HFFc6 (cell line): ENCODE measurements at regions not wholly inside any gene's neighbourhood (a gene's known extent, or its start where the extent isn't known, plus 50 kb on each side); places are given as distances from the start of the nearest gene placed in this dataset.

Experiments used
- DNase-seq: peaks from one replicate; pipeline ENCODE4 v3.0.0-alpha.2; 2018
- H3K27ac Mint-ChIP-seq: 2 replicates; pipeline ENCODE4 v1.8.0; 2020; ENCODE audit warnings: mild to moderate bottlenecking, mixed read lengths
- H3K27me3 Mint-ChIP-seq: 2 replicates; pipeline ENCODE4 v1.8.0; 2021; ENCODE audit warnings: mild to moderate bottlenecking, moderate library complexity, mixed read lengths; ENCODE audit not compliant: insufficient read depth
- H3K36me3 Mint-ChIP-seq: 2 replicates; pipeline ENCODE4 v1.8.0; 2021; ENCODE audit warnings: low read depth, mixed read lengths
- H3K4me1 Mint-ChIP-seq: 2 replicates; pipeline ENCODE4 v1.8.0; 2020; ENCODE audit warnings: low read depth, mixed read lengths
- H3K4me3 Mint-ChIP-seq: 2 replicates; pipeline ENCODE4 v1.8.0; 2020; ENCODE audit warnings: mild to moderate bottlenecking, moderate library complexity, mixed read lengths
- H3K9me3 Mint-ChIP-seq: 2 replicates; pipeline ENCODE4 v1.8.0; 2020; ENCODE audit warnings: mild to moderate bottlenecking, mixed read lengths
- CTCF ChIP-seq: fragments of 200-600 bp; sonication (generic); IDR thresholded peaks from 2 replicates; pipeline ENCODE4 v1.5.0; 2021; ENCODE audit warnings: antibody characterized with exemption, mild to moderate bottlenecking

DNA sequence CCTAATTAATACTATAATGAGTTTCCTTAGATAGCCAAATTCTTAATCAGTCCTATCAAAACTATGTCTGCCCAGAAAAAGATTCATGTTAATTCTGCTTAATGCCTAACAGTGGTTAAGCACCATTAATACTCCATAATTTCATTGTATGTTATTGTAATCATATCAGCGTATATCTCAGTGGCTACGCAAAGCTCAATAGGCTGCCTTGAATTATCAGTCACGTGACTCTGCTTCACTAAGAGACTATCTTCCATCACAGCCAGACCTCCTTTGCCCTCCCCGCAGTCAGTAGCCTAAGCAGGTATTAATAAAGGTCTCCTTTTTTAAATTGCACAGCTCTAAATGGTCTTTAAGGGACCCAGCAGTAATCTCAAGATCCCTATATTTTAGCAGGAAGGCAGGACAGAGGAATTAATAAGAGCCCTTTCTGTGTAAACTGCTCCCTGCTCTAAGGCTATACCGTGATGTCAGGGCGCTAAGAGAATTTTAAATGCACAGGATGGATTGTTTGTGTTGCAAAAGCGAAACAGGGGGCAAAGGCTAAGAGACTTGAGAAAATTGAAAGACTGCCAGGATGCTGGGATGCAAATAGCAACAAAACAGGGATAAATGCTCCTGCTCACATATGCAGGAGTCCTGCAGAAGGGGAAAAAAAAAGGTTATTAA is 215.6 kb upstream of the POU3F3 start:
- peaks cover 14% of the 10 kb centered on the region; the same call in 1 of the 2 replicates for H3K36me3 Mint-ChIP-seq
- H3K27ac Mint-ChIP-seq, result no peak overlapping the region
- no peak overlapping the region for H3K4me3 Mint-ChIP-seq
- H3K4me1 Mint-ChIP-seq, result no peaks in the 10 kb centered on the region
- DNase-seq, result no peak
- H3K9me3 Mint-ChIP-seq, result peaks cover 63% of the 10 kb centered on the region
- no peak for TF ChIP-seq CTCF
- no peaks in the 10 kb centered on the region for H3K27me3 Mint-ChIP-seq

GRCh38 chr2:104638859-104639202 is 215.1 kb upstream of the POU3F3 start:
- no peak for TF ChIP-seq CTCF
- Mint-ChIP-seq H3K4me1 (no peaks in the 10 kb centered on the region), H3K27ac (no peak overlapping the region), H3K27me3 (no peaks in the 10 kb centered on the region), H3K36me3 (peaks cover 14% of the 10 kb centered on the region; the same call in 1 of the 2 replicates), H3K4me3 (no peak overlapping the region), H3K9me3 (peaks cover 66% of the 10 kb centered on the region)
- DNase-seq, result no peak

- no peak for TF ChIP-seq CTCF
- peaks cover 6% of the 10 kb centered on the region; the same call in 1 of the 2 replicates for H3K36me3 Mint-ChIP-seq
- H3K9me3 Mint-ChIP-seq, result peaks cover 63% of the 10 kb centered on the region
- no peak overlapping the region for H3K4me3 Mint-ChIP-seq
- no peak overlapping the region for H3K27ac Mint-ChIP-seq
- no peaks in the 10 kb centered on the region for H3K4me1 Mint-ChIP-seq
- no peak for DNase-seq
- no peaks in the 10 kb centered on the region for H3K27me3 Mint-ChIP-seq
Measured at GRCh38 chr2:104641786-104642185, 212.1 kb upstream of the POU3F3 start.

DNA sequence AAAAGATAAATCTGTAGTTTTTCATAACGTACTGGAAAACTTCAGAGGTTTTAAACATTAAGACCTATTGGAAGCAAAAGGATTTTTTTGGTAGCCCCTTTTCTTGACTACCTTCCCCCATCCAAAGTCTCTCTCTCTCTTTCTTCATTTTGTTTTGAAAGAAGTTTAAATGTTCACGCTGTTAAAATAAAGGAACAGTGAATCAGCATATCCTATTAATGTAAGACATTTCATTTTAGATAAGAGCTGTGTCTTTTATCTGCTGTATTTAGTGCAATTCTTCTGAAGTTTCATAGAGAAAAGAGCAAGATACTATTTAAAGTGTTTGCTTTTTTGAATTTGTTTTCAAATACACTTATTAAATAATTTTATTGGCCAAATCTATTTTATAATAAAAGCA is 205.5 kb upstream of the POU3F3 start:
- Mint-ChIP-seq H3K4me3 (no peak overlapping the region), H3K36me3 (no peaks in the 10 kb centered on the region), H3K27me3 (no peaks in the 10 kb centered on the region), H3K27ac (no peak overlapping the region), H3K4me1 (no peaks in the 10 kb centered on the region), H3K9me3 (peaks cover 35% of the 10 kb centered on the region)
- no peak for DNase-seq
- TF ChIP-seq CTCF, result no peak

DNA sequence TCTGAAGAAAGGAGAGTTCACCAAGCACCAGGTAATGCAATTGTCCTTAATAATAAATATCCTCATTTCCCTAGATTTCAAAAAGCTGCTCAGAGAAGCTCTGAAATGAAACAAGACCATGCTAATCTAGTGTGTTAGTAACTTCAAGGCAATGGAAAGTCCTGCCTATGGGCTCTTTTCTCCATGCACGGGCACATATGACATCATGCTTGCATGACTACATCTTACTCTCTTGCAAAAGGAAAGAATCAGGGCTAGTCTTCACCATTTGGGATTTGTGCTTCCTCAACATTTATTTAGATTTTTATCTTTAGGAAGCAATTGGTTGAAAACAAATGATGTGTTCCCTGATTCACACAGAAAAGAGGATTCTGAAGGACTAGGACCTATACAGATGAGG is 204.0 kb upstream of the POU3F3 start:
- Mint-ChIP-seq H3K4me3 (no peak overlapping the region), H3K4me1 (no peaks in the 10 kb centered on the region), H3K27me3 (no peaks in the 10 kb centered on the region), H3K27ac (no peak overlapping the region), H3K9me3 (peaks cover 31% of the 10 kb centered on the region), H3K36me3 (no peaks in the 10 kb centered on the region)
- TF ChIP-seq CTCF, result no peak
- DNase-seq, result no peak
